GM19240 (cell line): ENCODE measurements at regions not wholly inside any gene's neighbourhood (a gene's known extent, or its start where the extent isn't known, plus 50 kb on each side); places are given as distances from the start of the nearest gene placed in this dataset.

Experiments
- DNase-seq: peaks from one replicate; pipeline ENCODE4 v3.0.0; 2011; ENCODE audit warnings: low spot score; ENCODE audit not compliant: insufficient read length

DNA sequence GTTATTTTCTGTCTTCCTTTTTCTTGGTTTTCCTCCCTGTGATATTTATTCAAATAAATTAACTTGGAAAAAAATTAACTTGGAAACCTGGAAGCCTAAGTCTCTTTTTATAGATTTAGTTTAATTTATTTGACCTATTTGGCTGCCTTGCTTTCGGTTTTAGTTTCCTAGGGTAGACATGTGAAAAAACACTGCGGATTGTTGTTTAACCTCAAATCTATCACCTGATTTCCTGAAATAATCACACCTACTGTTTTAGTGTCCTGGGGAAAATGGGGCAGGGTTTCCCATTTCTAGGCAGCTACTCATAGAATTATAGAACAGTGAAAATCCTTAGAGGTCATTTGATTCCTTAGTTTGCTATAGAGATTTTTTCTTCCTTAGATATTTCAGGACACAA is 412.4 kb downstream of the PCDH17 start:
- no peak for DNase-seq

DNA sequence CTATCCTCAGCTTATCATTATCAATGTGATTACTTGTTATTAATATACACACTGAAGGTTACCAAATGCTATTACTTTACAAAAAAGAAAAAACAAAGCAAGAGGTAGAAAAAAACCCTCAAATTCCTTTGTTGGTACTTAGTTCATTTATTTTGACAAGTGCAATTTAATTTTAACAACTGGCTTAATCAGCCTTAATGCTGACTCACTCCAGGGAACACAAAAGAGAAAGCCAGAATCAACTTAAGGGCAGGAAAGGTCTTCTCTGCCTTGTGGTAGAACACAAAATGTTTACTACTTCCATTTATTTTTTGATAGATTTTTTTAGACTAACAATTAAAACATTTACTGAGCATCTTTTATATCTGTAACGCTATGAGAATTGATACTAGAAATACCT is 417.1 kb downstream of the PCDH17 start:
- DNase-seq = no peak

DNA sequence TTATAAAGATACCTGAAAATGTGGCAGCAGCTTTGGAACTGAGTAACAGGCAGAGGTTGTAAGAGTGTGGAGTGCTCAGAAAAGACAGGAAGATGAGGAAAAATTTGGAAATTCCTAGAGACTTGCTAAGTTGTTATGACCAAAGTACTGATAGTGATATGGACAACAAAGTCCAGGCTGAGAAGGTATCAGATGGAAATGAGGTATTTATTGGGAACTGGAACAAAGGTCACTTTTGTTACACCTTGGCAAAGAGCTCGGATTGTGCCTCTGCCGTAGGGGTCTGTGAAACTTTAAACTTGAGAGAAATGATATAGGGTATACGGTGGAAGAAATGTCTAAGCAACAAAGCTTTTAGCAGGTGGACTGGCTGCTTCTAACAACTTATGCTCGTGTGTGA is 419.9 kb downstream of the PCDH17 start:
- no peak for DNase-seq

- DNase-seq = no peak
Observed at GRCh38 chr13:58051807-58052375, 420.3 kb downstream of the PCDH17 start.

- DNase-seq = no peak
Observed at GRCh38 chr13:58056426-58056825, 424.9 kb downstream of the PCDH17 start.

DNA sequence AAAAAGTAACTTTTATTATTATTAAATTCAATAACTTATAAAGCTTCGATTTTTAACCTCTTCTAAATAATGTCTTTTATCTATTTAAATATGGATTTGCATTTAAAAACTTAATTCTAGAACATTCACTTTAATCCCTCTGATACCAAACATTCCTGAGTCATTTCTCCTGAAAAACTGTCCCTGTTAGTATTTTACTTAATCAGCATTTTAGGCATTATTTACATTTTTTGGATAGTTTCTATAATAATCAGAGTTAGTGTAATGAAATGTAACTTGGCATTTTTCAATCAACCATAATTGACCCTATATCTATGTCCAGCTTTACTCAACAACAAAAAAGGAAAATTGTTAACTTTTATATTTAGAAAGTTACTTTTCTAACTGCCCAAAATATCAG is 428.1 kb downstream of the PCDH17 start:
- DNase-seq = no peak

- DNase-seq = no peak
Observed at GRCh38 chr13:58080806-58081205, 449.3 kb downstream of the PCDH17 start.

- no peak for DNase-seq
Observed at GRCh38 chr13:58081301-58081820, 449.8 kb downstream of the PCDH17 start.

DNA sequence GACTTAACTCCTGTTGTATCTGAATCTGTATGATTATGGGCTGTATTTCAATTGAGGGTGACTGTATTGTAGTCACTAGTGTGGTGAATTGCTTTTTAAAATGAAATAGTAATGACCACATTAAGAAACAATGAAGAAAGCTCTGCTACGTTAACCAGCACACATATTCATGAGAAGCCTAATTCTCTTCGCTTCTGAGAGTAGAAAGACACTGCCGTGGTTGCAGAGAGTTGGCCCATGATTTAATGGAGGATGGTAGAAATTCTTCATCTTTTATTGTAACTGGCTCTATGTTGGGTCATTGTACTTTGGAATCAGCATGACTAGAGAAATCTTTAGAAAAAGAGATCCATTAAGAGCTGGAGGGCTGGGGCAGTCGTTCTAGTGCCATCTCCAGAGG is 451.5 kb downstream of the PCDH17 start:
- no peak for DNase-seq

GRCh38 chr13:58085274-58085673 is 453.7 kb downstream of the PCDH17 start:
- DNase-seq = no peak

DNA sequence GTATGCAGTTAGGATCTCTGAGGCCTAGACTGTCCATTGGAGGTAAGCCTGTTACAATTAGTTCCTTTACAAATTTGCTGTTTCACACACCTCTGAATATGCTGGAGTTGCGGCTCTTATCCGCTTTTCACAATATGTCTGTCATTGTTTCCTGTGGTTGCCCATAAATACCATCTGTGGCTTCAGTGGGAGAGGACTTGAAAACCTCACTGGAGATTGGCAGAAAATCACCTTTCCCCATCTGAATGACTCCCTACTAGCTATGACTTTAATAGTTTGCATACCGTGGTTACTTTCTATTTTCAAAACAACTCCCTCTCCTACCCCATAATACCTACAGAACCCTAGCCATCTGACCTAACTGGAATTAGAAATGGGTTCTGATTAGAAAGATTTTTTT is 454.3 kb downstream of the PCDH17 start:
- no peak for DNase-seq

DNA sequence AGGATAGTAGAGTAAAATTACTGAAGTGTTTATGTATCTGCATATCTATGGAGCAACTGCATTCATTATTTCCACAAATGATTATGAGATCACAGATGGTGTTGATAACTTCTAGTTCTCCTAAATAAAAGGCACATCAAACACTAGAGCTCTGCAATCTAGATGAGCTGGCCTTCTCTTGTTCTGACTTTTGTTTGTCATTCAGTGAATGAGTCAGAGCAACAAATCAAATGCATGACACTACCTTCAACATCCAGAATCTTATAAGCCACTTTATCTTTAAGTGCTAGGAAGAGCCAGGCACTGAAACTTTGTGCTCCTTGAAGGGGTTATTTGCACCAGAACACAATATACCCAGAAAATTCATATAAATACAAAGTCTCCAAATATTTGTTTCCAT is 456.0 kb downstream of the PCDH17 start:
- no peak for DNase-seq

GRCh38 chr13:58093394-58093793 is 461.9 kb downstream of the PCDH17 start:
- DNase-seq = no peak

GRCh38 chr13:58097831-58098230 is 466.3 kb downstream of the PCDH17 start:
- no peak for DNase-seq

GRCh38 chr13:58119351-58119750 is 487.8 kb downstream of the PCDH17 start:
- no peak for DNase-seq

DNA sequence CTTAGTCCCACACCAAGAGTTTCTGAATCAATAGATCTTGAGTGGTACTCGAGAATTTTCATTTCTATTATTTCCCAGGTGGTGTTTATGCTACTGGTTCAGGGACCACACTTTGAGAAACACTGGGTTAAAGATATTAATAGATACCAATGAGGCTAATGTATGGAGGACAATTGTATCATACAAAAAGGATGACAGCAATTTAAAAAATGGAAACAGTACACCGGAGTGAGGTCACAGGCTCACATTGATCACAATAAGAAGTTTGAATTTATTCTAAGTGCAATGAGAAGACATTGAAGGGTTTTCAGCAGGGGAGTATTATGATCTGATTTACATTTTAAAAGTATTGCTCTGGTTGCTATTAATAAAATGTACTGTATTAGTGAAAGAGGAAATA is 488.3 kb downstream of the PCDH17 start:
- no peak for DNase-seq

DNA sequence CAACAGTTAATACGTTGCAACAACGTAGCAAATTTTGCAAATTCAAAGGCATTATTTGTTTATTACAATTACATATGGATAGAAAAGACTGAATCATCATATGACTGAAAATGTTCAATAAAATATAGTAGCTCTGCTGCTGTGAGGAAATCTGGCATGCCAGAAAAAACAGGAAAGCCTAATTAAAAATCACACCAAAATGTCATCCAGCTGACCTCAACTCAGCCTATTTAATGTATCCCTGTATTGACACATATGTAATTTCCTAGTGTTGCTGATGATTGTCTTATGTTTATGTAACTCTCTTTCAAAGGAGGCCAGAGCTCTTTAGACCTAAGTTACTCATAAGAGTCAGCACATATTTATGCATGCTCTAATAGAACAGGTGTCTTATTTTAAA is 495.0 kb downstream of the PCDH17 start:
- no peak for DNase-seq

- no peak for DNase-seq
Observed at GRCh38 chr13:58134012-58134411, 502.5 kb downstream of the PCDH17 start.

DNA sequence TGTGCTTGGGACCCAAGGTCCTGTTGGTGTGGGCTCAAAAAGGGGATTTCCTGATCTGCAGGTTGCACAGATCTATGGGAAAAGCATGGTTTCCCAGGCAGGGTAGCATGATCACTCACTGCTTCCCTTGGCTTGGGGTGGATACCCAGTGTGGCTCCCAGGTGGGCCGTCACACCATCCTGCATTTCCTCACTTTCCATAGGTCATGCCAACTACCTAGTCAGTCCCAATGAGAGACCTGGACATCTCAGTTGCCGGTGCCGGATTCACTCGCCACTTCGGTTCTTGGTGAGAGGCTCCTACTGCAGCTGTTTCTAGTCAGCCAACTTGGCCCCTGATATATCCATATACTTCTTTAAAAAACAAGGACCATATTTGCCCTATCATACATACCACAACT is 503.0 kb downstream of the PCDH17 start:
- DNase-seq = no peak

GRCh38 chr13:58142952-58143351 is 511.4 kb downstream of the PCDH17 start:
- DNase-seq = no peak

DNA sequence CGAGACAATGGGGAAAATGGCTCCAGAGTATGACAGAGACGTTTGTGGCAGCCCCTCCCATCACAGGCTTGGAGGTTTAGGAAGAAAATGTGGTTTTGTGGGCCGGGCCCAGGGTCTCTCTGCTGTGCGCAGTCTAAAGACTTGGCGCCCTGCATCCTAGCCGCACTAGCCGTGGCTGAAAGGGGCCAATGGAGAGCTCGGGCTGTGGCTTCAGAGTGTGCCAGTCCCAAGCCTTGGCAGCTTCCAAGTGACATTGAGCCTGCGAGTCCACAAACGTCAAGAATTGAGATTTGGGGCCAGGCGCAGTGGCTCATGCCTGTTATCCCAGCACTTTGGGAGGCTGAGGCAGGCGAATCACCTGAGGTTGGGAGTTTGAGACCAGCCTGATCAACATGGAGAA is 513.1 kb downstream of the PCDH17 start:
- no peak for DNase-seq

DNA sequence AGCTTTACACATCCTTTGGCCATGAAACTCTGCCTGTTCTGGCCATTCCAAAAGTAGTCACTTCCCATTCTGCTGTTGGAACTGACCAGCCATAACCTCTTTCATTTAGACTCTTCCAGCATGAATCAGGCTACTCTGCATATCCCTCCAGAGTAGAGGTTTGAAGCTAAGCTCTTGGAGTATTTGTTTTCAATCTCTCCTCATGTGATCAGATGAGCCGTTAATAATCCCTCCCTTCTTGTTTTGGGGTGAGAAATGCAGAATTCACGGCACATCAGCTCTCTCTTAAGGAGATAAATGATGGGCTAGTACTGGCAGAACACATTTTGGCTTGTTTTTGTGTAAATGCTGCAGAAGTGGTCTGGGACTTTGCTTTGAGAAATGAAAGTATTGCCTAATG is 519.9 kb downstream of the PCDH17 start:
- DNase-seq = no peak

DNA sequence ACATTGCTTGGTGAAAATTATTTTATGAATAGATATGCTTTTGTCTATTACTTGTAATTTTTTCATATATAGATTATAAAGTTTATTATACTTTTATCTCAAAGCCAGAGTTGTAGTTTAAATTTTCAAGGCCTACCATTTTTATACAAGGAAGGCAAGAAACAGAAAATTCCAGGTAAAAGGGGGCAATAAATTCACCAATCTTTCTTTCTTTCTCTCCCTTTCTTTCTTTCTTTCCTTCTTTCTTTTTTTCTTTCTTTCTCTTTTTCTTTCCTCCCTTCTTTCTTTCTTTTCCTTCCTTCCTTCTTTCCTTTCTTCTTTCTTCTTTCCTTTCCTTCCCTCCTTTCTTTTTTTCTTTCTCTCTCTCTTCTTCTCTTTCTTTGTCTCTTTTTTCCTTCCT is 529.4 kb downstream of the PCDH17 start:
- DNase-seq = no peak

GRCh38 chr13:58165617-58166016 is 534.1 kb downstream of the PCDH17 start:
- no peak for DNase-seq
